Globus pallidus (tissue), 1 donor: ENCODE measurements at regions not wholly inside any gene's neighbourhood (a gene's known extent, or its start where the extent isn't known, plus 50 kb on each side); places are given as distances from the start of the nearest gene placed in this dataset.
"Not testable (repeated sequence)": the region's sequence is repeated elsewhere in the genome, so short reads cannot be mapped to it uniquely, and the experiment has no call there.

Source experiments
- DNase-seq: peaks from one replicate; pipeline ENCODE4 v3.0.0-alpha.2; 2015; ENCODE audit warnings: low spot score

DNA sequence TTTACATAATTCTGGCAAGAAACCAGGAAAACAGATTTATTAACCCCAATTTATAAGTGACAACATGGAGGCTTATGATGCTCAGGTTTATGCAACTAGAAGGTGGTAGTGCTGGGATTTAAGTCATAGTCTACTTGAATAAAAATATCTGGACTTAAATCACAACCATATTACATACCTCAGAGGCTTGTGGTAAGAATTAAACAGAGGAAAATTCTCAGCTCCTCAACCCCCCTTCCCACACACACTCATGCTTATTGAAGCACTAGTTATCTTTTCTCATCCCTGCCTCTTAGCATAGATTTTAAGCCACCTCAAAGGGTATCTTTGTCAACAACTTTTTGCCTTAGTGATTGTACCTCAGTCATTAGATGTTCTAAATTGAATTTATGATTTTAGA is 731.0 kb downstream of the PRELID2 start:
- DNase-seq: no peak

DNA sequence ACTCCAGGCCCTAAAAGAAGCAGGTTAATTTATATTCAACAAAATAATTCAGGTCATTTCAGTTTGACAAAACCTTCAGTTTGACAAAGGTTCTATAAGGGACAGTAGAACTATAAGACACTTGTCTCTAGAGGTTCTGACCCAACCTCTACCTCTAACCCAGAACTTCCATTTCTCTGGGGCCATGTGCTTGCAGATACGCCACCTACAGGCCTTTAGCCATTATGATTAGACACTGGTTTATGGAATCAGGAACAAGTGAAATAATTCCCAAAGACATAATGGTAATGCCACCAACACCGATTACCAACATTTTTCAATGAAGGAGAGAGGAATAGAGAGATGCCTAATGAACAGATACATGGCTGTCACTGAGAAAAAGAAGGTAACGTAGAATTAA is 733.9 kb downstream of the PRELID2 start:
- no peak for DNase-seq

DNA sequence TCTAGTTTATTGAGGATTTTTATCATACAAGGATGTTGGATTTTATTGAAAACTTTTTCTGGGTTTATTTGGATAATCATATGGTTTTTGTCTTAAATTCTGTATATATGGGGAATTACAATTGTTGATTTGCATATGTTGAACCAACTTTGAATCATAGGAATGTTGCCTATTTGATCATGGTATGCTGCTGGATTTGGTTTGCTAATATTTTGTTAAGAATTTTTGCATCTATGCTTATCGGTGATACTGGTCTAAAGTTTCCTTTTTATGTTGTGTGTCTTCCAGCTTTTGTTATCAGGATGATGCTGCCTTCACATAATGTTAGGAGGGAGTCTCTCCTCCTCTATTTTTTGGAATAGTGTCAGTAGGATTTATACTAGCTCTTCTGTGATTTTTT is 745.0 kb downstream of the PRELID2 start:
- DNase-seq: no peak

DNA sequence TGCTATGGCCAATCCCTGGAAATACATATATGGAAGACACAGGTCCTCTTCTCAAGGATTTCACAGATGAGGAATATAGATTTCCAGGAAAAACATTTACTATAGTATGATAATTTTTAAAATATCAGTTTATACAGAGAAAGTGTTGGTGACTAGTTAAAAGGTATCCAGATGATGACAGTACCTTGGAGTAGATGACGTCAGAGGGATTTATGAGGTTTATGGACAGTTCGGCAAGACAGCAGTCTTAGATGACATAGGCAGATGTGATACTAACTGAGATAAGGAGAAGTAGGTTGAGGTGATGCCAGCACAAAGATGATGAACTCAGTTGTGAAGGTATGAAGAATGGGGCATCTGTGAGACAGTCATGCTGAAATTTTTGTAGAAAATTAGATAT is 750.3 kb downstream of the PRELID2 start:
- no peak for DNase-seq

DNA sequence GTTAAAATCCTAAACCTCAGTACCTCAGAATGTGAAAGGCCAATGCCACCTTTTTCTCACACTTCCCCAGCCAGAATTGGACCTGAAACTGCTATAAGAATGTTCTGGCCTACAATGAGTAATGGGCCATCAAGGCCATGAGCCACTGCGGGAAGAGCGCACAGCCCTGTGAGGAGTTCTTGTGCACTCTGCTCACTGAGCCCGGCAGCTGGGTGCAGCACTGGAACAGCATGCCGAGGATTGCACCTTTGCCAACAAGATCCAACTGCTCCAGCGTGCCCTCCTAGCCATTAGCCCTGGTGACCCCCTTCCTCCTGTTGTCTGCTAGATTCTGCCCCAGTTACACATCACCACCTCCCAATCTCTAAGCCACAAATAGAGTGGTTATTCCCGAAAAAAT is 758.1 kb downstream of the PRELID2 start:
- DNase-seq: no peak

DNA sequence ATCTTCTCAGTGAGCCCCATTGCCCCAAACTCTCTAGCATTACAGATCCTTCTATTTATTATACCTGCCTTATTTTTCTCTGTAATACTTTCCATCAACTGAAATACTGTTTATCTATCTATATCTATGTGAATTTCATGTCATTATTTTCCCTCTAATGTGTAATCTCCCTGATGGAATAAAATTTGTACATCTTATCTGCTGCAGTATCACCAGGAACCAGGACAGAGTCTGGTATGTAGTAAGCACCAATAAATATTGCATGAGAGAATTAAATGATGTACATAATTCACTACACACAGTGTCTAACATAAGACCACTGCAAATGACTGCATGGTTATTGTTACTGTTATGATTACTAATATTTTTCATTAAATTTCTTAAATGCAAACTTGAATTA is 759.1 kb downstream of the PRELID2 start:
- no peak for DNase-seq

DNA sequence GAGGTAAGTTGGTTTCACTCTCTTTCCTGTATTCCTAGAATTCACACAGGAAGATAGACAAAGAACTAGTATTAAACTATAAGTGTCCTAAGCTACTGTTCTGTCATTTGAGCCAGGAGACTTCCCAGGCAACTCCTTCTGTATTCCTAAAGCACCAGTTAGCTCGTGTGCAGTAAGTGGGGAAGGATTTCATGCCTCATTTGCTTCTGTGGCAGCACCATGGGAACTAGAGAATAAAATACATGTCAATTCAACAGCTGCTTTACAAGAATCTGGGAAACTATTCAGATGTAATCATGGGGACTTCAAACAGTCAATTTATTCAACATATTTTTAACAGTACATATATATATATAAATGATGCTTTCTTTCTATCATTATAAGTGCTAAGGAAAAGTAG is 762.3 kb downstream of the PRELID2 start:
- DNase-seq: no peak

DNA sequence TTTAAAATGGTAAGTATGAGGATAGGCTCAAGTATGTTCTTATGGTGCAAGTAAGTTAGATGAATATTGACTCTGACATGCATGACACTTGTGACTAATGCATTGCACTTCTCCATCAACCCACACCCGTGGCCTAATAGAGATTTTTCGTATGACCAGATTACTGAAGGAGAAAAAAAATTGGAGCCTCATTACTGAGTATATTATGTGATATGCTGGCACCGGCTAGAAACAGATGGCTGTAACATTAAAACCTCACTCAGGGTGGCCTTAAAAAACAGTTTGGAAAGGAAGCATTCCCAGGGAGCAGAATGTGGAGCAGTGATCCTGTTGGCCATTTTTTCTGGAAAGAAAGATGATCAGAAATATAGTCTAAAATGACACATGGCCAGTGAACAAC is 766.4 kb downstream of the PRELID2 start:
- no peak for DNase-seq

DNA sequence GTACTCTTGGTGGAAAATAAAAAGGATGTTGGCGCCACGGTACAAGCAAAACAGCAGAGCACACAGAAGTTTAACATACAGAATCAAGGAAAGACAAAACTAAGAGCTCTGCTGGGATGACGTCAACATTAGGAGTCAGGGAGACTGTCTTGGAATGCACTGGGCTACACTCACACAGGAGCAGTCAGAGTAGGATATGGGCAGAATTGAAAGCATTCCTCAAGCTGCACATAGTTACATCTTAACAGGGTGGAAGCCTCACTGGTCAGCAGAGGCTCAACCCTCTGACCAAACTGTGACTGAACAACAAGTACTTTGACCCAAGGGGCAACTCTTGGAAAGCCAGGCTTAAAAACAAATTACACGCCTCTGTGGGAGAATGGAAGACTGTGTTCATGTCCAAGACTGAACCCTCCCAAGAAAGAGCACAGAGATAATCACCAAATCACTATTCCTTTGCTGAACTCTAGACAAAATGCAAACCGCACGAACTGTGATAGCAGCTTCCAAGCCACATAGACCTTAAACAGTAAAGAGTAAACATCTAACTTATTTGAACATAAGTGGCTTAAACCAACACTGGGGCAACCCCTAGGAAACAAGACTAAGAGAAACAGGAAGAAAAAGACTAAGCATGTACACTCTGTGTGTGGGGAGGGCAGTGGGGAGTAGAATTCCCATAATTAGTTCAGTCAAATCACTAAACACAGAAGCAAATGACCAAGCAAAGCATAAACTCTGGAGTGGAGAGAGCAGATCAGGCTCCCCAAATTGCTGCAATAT is 772.7 kb downstream of the PRELID2 start:
- DNase-seq: no peak

DNA sequence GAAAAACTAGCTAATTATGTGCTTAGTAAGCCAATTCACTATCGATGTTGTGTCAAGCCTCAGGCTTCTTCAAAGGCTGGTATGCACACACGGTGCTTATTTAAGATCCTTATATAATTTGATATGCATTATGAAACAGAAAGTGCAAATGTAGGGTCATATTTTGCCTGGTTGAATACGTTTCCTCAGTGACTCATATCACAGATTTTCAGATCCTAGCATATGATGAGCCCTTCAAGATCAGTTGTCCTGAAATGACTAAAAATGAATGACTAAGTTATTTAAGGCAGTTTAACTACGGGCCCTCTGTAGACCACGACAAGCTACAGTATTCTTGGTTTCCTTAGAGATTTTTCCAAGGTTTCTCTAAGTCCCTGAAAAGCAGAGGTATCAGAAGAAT is 778.3 kb downstream of the PRELID2 start:
- DNase-seq: no peak

DNA sequence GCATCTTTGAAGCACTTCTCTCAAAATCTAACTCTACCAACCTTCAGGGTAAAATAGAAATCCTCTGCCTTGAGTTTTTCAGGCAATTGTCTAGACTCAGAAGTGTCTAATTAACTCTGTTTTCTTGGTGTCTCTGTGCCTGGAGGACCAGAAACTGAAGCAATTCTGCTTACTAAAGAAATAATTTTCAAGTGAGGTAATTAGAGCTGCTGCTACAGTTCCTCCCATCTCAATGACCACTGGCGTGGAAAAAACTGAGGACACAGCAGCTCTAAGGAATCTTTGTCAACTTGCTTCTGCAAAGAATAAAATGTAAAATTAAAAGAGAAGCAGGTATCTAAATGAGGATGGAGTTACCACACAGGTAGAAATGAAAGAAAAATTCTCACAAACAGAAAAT is 785.0 kb downstream of the PRELID2 start:
- DNase-seq: no peak

DNA sequence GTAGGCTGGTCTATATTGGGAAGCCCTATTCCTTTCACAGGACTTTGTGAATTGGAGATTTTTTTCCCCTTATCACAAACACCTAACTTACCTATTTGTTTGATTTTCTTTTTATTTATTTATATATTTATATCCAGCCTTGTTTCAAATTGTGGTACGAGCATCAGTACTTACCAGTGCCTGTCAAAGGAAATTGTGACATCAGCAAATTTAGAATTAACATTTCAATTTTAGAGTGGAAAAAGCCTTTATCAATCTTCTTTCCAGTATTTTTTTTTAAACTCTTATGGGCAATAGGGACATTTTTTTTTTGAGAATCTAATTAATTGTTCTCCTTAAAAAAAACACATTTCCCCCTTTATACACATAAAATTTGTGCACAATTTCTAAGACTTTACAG is 790.2 kb downstream of the PRELID2 start:
- DNase-seq: no peak

DNA sequence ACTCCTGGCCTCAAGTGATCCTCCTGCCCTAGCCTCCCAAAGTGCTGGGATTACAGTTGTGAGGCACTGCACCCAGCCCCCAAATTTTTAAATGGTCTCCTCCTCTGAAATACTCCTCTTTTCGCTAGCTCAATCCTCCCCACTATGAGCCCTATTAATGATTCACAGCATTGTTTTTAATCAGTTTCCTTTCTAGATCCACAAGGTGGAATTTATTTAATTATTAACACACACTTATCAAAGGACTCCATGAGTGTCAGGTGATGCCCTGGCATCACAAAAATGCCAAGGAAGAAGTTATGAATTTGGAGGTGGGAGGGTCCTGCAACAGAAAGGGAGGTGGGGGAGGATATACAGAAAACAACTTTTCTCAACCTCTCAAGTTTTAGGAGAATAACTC is 806.5 kb downstream of the PRELID2 start:
- no peak for DNase-seq

DNA sequence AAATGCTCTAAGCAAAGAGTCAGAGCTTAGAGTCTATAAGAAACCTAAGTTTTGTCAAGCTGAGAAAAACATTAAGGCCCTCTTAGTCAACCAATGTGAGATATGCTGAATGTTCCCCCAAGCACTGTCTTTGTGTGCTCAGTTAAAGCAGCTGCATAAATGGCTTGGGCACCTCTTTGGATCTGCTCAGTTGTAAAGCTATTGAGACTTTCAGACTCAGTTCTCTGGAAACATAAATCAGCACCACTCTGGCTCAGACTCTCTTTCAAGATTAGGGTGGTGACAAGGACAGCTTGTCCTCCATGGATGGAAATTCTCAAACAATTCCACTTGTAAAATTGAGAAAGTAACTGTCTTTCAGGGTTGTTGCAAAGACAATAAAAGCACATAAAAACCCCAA is 807.9 kb downstream of the PRELID2 start:
- DNase-seq: no peak

DNA sequence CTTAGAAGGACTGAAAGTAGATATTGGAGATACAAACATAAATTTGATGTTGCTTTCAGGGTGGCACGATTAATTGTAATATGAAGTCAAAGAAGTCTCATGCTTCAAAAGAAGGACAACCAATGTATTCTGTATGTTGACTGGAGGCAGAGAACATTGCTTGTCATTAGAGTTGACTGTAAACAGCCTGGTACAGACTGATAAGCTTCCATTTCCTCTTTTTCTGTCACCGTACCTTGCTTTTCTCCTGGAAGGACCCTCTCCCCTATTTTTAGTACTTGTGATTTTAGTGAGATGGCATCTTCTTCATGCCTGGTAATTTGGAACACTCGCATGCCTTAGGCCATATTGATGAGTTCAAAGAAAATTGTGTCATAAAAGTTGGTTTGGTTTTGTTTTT is 809.4 kb downstream of the PRELID2 start:
- DNase-seq: no peak

DNA sequence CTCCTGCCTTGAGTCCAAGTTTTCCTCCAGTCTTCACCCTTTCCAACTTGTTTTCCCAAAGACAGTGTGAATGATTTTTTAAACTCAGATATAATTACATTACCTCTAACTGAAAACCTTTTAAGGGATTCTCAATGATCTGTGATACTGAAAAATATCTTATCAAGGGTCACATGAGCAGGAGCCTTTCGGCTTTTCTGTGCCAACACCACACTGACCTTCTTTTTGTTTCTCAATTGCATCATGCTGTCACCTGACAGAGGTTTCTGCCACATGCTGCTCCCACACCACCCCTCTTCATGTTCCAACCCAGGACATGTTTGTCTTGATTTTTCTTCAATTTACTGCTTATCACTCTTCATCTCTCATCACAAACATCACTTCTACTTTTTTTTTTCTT is 820.0 kb downstream of the PRELID2 start:
- DNase-seq: no peak

DNA sequence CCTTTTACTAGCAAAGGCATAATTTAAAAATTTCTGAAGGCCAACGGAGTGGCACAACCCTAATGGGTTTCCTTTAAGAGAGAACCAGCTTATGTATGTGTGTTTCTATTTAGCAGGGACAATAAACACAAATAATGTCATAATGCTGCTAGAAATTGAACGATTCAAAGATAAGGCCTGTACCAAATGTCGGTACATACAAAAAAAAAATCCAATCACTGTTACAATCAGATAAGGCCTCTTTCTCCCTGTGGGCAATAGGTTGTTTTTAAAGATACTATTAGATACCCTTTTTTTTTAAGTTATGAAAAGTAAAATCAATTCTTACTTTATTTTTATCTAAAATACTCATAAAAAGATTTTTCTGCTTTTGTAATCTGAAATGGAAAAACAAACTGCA is 821.0 kb downstream of the PRELID2 start:
- DNase-seq: no peak

DNA sequence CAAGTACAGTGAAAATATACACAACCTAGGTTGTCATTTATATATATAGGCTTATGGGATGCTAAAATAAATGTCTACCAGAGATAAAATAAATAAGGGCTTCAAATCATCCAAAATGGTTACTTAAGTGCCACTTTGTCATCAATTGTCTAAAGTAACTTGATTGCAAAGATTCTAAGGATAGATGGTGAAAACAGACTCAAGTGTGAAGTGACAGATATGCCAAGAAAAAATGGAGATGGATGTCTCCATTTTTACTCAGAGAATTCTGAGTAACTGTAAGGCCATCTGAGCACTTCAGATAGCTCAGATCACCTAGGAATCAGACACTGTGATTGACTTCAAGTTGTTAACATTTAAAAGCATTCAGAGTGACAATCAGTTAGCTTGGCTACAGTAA is 824.3 kb downstream of the PRELID2 start:
- no peak for DNase-seq

DNA sequence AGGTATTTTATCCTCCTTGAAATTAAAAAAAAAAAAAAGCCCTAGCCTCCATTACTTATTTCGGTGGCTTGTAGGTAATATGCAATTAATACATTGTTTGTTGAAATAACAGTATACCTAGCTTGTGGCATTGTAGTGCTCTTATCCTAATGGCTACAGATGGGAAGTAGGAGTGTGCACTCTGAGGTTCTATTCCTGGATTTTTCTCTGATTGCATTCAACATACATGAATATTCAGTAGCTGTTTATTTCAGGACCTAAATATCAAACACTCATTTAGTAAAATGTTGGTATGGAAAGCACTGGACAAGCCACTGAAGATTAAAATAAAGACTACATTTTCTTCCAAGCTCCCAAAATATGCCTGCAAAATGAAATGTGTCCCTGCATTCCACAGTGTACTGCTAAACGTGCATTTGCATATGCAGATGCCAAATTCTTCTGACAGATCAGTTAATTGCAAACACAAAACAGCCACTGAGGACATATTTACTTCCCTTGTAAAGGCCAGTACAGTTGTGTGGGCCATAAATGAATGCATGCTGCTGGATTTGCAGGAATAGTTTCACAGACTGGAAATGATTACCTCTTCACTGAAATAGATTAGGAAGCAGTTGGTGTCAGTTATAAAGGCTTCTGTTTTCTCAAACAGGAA is 826.1 kb downstream of the PRELID2 start:
- no peak for DNase-seq

DNA sequence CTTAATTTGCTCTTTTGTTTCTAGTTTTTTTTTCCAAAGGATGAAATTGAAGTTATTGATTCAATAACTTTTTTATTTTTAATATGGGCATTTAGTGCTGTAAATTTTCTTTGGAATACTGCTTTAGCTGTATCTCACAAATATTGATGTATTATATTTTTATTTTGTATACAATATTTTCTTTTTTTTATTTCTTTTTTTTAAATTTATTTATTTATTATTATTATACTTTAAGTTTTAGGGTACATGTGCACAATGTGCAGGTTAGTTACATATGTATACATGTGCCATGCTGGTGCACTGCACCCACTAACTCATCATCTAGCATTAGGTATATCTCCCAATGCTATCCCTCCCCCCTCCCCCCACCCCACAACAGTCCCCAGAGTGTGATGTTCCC is 823.7 kb downstream of the KCTD16 start:
- DNase-seq: not testable (repeated sequence)

DNA sequence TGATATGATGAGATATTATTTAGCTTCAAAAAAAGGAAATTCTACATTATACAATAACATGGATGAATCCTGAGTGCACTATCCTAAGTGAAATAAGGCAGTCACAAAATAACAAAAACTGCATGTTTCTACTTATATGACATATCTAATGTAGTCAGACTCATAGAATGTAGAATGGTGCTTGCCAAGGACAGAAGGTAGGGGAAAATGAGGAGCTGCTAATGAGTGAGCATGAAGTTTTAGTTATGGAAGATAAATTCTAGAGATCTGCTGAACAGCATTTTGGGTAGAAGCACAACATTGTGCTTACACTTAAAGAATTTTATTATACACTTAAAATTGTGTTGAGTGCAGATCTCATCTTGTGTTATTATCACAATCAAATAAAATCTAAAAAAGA is 812.4 kb downstream of the KCTD16 start:
- no peak for DNase-seq

DNA sequence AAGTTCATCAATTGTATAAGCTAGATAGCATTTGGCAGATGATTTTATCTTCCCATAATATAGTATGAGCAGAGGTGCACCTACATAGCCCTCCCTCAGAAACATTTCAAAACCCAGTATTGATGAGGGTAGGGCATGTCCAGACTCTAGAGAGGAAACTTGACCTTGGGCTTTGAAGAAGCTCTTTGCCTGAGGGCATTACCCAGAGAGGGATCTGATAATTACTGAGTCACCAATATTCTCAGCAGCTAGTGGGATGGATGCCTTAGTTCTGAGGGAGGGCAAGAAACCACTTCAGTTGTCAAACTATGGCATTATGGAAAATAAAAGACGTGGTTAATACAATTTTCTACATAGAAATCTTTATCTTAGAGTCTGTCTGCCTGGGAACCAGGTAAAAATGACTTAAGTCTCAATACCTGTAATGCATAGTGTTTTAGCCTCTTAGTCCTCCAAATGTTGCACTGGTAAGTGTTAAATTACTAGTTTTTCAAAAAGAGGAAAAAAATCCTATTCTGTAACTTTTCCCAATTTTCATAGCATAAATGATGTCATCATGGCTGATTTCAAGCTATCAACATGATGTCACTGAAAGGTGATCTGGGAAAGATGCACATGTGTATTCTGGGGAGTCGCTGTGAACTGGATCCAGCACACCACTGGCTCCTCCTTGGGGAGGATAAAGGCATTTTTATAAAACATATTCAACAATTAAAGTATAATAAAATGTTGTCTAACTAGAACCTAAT is 809.0 kb downstream of the KCTD16 start:
- no peak for DNase-seq

DNA sequence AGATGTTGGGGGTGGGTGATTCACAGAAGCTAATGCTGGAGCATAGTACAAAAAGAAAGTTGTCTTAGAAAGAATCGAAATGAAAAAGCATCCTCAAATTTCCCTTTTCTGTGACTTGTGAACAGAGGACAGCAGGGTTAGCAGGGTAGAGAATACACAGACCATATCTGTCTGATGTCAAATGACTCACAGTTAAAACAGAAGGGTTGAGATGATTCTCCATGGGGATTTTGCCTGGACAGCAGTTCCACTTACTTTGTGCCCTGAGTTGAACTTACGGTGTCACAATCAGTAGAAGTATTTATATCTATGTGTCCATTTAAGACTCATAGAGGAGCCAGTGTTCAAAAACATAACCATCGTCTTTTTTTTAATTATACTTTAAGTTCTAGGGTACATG is 801.6 kb downstream of the KCTD16 start:
- DNase-seq: no peak
